GM19468 (cell line): ENCODE measurements at regions not wholly inside any gene's neighbourhood (a gene's known extent, or its start where the extent isn't known, plus 50 kb on each side); places are given as distances from the start of the nearest gene placed in this dataset.

ENCODE experiments used
- ATAC-seq: cut with Tn5 transposase; IDR thresholded peaks from one replicate; pipeline ENCODE4 v1.9.1; 2021; ENCODE audit warnings: mild to moderate bottlenecking, moderate library complexity, moderate number of reproducible peaks; ENCODE audit not compliant: unreplicated experiment; ENCODE audit errors: extremely low read depth

DNA sequence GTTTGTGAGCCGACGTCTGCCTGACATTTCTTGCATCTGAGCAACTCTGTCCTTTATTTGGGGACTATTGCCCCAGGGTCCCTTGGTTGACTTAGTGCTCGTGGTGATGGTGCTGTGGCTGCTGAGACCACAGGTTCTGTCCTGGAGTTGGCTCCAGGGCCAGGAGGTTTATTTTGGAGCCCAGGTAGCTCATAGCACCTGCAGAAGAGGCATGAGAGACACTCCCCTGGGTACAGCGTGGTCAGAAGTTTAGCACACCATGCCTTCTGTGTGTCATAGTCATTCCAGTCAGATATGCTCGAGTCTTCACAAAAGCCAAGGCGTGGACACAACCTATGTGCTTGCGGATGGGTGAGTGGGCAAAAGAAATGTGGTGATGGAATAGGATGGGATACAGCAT lies 496.9 kb downstream of the TCERG1L start:
- no peak for ATAC-seq

DNA sequence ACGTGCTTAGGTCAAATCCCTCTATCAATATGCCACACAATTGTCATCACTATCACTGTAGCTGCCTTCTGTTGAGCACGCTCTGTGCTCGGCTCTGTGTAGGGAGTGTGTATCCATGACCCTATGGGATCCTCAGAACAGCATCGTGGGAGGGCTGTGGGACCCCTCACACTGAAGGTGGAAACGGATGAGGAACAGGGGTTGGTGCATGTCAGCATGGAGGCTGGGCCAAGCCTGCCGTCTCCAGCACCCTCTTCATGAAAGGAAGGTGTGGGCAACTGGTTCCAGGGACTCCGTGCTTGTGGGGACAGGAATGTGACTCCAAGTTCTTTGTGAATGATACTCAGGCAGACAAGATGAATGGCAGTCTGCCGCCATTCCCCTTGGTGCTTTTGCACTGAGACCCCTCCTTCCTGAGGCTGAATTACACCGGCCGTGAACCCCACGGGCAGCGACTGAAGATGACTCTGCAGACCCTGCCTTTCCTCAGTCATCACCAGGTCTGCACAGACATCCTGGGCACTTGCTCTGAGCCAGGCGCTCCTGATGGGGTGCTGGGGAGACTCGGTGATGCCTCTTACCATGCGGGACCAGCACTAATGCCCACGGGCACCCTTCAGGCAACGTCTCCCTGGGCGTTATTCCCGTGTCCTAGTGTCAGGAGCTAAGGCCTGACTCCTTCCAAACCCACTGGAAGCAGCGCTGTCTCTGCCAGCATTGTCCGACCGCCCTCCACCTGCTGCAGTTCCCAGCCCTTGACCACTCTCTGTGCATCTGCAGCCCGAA lies 495.2 kb downstream of the TCERG1L start:
- ATAC-seq, result no peak

DNA sequence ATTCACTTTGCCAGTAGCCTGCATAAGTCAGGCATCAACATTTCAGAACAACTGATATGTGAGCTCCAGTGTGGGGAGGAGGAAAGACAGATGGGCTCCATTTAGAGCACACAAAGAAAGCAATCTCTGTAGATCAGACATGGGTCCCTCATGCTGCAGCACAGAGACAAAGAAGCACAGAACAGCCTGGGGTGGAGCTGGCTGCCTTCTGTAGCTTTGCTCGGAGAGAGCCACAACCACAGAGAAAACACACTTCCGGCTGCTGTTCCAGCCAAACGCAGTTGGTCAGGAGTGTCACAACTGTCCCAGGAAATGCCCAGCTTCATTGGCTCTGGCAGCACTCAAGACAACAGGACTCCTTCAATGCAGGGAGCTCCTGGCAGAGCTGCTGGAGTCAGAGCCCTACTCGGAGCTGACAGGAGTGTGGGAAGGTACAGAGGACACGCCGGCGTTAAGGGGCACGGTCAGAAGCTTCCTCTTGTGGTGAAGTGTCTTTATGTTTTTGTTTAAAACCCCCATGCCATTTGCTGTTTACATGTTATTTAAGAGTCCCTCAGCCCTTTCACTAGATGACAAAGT lies 494.4 kb downstream of the TCERG1L start:
- no peak for ATAC-seq

DNA sequence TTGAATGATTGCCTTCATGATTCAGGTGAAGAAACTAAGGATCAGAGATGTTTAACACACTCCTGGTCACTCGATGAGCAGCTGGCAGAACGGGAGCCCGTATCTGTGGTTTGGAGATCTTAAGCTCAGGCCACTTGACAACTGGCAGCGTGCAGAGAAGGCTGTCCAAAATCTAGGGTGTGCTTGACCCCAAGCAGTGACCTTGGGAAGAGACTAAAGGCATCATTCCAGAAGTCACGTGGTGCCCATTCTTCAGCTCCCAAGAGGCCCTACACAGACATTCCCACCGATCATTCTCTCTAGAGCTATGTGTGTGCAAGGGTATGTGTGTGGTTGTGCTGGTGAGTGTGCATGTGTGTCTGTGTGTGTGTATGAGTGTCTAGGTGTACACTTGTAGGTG lies 493.8 kb downstream of the TCERG1L start:
- ATAC-seq, result no peak

DNA sequence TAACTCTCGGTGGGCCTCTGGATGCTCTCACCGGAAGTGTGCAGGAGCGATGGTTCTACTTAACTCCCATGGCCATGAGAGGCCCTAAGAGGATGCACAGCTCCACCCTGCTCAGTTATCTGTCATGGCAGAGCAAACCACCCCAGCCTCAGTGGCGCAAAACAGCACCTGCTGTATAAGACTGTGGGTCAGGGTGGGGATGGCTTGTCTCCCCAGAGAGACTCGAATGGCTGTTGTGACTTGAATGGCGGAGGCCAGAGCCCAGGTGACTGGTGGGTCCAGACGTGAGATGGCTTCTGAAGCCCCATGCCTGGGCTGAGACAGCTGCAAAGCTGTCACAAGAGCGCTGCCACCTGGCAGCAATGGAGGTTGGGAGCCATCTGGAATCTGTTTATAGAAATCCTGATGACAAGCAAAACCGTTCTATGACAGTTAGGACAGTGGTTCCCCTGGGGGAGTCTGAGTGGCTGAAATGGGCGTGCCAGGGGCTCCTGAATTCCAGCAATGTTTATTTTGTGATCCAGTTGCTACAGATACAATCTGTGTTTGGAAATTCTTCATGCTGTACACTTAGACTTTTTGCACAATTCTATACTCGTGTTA lies 490.5 kb downstream of the TCERG1L start:
- ATAC-seq, result no peak

DNA sequence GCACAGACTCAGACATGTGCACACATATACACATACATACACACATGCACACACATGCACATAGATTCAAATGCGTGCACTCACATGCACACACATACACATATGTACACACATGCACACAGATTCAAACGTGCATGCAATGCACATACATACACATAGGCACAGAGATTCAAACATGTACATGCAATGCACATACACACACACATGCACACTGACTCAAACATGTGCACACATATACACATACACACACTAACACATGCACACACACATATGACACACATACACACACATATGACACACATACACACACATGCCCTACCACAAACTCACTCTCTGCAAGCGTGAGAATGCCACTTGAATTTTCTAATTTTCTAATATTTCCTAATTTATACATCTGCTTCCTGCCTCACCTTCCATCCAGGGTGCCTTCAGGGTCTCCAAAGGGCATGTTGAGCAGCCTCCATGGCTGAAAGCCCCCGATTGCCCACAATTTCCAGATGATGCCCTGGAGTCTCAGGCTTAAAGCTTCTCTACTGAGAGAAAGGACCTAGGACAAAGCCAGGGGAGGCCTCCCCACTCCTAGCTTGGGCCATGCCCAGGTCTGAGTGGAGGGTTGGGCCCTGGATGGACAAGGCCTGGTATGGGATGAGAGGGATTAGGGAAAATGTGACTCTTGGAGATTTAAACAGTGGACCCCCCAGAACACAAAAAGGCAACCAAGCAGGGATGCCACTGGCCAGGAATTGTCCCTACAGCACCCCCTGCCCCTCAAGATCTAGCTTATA lies 487.1 kb downstream of the TCERG1L start:
- no peak for ATAC-seq

DNA sequence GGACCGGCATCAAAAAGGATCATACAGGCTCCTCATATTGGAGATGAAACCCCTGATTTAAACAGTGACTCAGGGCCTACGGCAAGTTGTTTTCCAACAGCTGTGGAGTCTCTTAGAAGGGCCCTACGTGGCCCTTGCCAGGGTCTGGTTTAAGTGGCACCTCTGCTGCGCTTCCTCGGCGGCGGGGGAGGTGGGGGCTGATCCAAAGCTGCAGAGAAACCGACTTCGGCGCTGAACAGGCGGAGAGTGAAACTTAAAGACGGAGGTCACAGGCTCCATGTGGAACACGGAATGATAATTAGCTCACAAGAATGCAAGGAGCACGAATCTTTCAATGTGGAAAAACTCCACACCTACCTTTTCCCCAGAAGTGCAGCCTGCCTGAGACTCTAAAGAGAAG lies 477.9 kb downstream of the TCERG1L start:
- ATAC-seq, result no peak

DNA sequence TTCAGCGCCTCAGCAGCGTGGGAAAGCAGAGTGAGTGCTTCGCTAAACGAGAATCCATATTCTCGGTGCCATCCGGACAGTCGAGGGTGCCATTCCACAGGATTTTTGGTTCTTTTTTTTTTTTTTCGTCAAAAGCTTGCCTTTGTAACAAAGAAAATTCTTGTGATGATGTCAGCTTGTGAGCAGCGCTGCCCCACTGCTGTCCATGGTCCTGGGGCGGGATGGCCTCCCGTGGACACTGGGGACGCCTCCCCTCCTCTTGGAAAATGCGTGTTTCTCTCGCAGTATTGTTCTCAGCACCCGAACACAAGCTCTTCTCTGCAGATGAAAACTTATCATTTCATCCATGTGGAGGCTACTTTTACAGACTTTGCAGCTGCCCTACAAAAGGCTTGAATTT lies 477.4 kb downstream of the TCERG1L start:
- no peak for ATAC-seq

DNA sequence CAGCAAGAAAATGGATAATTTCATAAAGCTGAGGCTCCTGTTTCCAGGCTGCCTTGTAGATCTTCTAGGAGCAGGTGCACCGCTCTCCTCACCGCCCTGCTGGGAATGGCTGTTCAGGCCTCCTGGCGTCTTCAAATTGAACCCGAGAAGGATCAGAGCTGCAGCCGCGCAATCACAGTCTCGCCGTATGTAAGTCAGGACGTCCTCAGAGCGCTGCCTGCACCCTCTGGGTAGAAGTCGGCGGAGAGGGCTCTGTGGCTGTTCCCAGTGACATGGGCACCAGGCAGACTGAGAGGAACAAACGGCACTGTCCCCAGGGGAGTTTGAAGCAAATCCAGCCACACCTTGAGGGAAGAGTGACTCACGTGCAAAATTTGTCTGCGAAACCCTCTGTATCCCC lies 476.9 kb downstream of the TCERG1L start:
- no peak for ATAC-seq

DNA sequence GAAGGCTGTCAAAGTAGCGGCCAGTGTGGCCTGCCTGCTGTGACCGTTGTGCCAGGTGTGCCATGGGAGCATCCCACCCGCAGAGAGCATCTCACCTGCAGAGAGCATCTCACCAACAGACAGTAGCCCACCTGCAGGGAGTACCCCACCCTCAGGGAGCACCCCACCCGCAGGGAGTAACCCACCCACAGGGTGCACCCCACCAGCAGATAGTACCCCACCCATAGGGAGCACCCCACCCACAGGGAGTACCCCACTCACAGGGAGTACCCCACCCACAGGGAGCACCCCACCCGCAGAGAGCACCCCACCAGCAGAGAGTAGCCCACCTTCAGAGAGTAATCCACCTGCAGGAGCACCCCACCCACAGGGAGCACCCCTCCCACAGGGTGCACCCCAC lies 476.5 kb downstream of the TCERG1L start:
- no peak for ATAC-seq

DNA sequence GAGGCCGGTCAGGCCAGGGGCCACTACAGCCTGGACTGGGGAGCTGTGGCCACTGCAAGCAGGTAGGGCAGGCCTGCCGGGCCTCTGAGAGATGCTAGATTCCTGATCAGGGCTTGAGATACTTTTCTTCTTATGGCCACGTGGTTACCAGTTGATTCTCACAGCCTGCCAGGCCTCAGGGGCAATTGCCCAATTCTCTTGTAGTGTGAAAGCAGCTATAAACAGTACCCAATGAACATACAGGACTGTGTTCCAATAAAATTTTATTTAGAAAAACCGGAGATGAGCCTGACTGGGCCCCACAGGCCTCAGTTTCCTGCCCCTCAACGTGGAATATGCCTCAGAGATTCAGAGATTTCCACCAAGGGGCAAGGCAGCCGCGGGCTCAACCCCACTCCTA lies 475.2 kb downstream of the TCERG1L start:
- no peak for ATAC-seq

DNA sequence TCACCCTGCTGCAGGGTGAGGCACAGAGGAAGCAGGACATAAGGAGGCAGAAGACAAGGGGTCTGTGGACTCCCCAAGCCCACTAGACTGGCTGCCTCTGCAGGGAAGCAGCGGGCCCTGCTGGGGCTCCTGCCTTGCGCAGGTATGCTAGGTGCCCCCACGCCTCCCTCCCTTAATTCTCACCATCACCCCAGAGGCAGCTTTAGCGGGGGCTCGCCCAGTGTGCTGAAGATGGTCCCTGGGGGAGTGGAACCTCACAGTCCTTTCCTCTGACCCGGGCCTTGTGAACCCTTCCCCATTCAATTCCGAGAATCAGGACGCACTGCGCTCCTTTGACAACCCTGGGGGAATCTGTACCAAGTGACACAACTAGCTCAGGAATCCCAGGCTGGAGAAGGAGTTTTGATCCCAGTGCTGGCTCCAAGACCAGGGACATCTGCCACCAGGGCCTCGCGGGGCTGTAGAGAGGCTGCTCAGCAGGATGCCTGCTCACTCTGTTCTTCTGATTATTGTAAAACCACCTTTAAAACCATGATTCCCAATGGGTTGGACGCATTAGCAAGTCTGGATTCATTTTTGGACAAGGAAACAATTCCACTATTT lies 468.4 kb downstream of the TCERG1L start:
- no peak for ATAC-seq

DNA sequence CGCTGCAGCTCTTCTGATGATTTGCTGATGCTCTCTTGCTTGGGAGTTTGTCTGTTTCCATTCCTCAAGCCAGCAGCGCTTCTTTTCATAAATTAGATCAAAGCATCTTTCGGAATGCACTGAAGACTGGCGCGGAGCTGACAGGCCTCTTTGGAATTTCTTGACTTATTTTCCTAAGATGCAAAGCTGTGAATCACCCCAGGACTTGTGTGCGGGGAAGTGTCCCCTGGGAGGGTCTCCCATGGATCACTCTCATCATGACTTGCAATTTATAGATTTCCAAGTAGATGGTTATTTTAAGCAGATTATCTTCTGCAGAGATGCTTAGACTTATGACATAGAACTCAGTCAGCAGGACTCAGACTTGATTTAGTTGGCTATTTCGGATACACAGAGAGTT lies 467.2 kb downstream of the TCERG1L start:
- ATAC-seq, result no peak

DNA sequence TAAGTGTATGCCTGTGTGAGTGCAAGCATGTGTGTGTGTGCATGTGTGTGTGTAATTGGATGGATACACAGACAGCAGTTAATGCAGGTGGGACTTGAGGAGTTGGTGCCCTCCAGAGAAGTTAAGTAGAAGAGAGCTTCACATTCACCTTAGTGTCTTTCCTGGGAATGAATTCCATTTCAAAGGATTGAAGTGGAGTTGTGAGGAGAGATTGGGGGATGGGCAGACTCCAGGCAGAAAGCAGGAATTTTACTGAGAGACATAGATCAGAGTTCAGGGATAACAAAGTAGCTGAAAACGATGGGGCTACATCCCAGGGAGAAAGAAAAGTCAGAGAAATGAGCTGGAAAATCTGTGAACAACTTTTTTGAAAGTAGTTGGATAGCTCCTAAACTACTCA lies 464.4 kb downstream of the TCERG1L start:
- no peak for ATAC-seq

DNA sequence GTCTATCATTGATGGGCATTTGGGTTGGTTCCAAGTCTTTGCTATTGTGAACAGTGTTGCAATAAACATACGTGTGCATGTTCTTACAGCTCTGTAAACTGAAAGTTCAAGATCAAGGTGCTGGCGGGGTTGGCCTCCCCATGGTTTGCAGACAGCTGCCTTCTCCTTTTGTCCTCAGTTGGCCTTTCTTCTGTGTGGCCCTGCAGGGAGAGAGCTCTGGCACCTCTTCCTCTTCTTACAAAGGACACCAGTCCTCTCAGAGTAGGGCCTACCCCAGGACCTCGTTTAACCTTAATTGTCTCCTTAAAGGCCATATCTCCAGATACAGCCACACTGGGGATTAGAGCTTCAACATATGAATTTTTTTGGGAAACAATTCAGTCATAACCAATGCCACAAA lies 462.7 kb downstream of the TCERG1L start:
- no peak for ATAC-seq

DNA sequence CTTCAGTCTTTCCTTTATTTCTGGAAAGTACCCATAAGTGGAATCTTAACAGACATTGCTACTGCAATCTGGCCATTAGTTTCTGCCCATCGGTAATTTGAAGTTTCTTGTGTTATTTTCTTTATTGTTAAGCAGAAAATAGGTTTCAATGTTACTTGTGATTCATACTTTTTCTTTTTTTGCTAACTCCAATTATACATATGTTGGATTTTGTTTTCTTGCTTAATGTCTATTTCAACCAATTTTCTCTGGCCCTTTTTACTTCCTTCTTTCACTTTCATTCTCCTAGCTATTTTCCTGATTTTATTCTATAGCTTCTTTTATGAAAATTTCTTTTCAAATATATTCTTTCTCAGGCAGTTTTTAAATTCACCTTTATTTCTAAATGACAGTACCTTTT lies 457.4 kb downstream of the TCERG1L start:
- no peak for ATAC-seq

DNA sequence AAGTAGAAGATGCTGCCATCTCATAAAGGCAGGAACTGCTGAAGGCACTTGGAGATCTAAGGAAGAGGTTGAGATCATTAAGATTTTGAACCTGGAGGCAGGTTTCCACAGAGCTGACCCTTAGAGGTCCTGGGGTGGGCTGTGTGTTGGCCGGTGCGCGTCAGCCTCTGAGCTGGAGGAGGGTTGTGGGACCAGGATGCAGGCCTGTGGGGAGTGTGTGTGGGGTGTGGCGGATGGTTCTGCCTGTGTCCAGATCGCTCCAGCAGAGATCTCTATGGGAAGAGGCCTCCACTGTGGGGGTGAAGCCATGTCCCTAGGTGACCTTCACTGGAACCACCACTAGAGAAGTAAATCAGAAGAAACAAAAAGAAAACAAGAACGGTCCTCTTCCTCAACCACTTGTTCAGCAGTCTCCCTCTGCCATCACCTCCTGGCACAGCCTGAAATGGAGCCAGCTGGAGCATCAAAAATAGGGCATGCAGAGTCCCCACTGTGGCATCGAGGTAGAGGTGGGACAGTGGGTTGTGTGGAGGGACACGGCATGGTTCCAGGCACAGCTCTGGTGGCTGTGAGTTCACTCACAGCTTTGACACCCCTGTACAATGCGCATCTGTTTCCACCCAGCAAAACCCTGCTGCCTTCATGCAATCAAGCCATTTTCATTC lies 453.8 kb downstream of the TCERG1L start:
- ATAC-seq, result no peak

DNA sequence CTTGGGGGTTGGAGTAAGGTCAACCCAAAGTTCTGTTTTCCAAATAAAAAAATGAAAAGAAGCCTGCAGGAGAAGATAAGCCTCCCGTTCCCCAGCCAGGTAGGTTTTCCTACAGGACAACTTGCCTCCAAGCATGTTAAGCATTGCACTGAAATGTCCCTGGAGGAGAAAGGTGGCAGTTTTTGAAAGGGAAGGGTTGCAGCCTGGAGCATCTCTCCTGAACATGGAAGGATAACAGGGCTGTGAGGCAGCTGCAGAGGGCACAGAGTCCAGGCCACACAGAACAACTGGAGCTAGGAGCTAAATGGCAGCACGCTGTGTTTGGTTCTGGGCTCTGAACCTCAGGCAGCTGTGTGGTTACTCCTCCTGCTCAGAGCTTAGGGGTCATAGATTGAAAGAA lies 452.9 kb downstream of the TCERG1L start:
- no peak for ATAC-seq

DNA sequence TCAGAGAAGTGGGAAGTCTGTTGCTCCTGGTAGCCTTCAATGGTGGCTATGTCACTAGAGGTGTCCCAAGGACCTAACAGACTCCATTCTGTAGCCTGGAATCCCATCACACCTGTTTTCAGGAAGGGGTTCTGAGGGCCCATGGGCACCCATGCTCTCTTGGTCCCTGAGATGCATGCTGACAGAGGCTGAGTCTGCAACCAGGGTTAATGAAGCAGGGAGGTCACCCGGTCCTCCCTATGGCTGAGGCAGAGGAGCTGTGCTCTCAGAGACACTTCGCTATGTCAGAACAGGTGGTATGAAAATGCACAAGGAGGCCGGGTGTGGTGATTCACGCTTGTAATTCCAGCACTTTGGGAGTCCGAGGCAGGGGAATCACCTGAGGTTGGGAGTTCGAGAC lies 452.1 kb downstream of the TCERG1L start:
- ATAC-seq, result no peak

DNA sequence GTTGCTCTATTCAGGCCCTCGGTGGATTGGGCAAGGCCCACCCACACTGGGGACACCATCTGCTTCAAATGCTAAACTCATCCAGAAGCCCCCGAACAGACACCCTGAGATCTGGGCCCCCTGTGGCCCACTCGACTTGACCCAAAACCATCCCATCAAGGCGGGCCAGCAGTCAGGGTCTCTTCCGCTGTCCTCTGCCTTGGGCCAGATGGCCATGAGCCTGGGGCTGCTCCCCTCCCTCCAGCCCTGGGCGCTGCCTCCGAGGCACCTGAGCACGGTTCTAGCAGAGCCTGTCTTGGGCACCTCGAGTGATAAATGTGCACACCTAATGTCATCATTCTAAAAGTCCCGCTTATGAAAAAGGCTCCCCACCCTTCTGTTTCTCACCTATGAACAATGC lies 449.4 kb downstream of the TCERG1L start:
- ATAC-seq, result no peak
